Progenitor cell of endocrine pancreas (in vitro differentiated cells): ENCODE measurements at regions not wholly inside any gene's neighbourhood (a gene's known extent, or its start where the extent isn't known, plus 50 kb on each side); places are given as distances from the start of the nearest gene placed in this dataset.

Experiments used
- DNase-seq: peaks from one replicate; pipeline ENCODE4 v3.0.0; 2021; ENCODE audit warnings: low spot score; ENCODE audit not compliant: unreplicated experiment
- H3K27ac Mint-ChIP-seq: 2 replicates; pipeline ENCODE4 v1.8.0; 2021; ENCODE audit warnings: mild to moderate bottlenecking, moderate library complexity, mixed read lengths
- H3K27me3 Mint-ChIP-seq: 2 replicates; pipeline ENCODE4 v1.8.0; 2021; ENCODE audit warnings: mixed read lengths
- H3K36me3 Mint-ChIP-seq: 2 replicates; pipeline ENCODE4 v1.8.0; 2022; ENCODE audit warnings: mixed read lengths; ENCODE audit not compliant: insufficient read depth
- H3K4me1 Mint-ChIP-seq: 2 replicates; pipeline ENCODE4 v1.8.0; 2021; ENCODE audit warnings: low read depth, mixed read lengths
- H3K4me3 Mint-ChIP-seq: 2 replicates; pipeline ENCODE4 v1.8.0; 2021; ENCODE audit warnings: low read depth, mild to moderate bottlenecking, moderate library complexity, mixed read lengths
- H3K9me3 Mint-ChIP-seq: 2 replicates; pipeline ENCODE4 v1.8.0; 2021; ENCODE audit warnings: low read depth, mixed read lengths
- TF ChIP-seq, protein P1 (sequence below): fragments of 200-600 bp; sonication (generic); IDR thresholded peaks from one replicate; pipeline ENCODE4 v1.5.0; 2021; ENCODE audit warnings: antibody characterized with exemption, mild to moderate bottlenecking; ENCODE audit not compliant: unreplicated experiment

DNA sequence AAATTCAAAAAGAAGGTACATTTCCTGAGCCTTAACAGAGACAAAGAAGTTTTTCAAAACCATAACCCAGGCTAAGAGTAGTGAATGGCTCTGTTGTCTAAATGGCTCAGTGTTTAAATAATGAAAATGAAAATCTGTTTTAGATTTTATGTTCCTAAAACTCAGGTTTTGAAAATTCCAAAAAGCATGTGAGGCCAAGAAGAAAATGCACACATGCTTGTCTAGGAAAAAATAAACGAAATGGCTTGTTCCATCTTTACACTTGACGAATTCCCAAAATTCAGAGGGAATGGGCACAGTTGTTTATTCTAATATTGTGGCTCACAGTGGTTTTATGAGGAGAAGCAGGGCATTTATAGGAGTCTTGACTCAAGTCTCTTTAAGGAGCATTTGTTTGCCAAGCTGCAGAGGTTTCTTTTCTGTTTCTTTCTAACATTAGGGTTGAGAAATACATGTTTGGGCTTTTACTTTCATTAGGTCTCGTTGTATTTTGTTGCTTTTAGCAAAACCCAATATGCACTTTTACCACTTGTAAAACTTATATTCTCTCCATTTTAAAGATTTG, 527.6 kb upstream of the ANKRD30A start:
- no peak for DNase-seq
- Mint-ChIP-seq H3K9me3 (no peaks in the 10 kb centered on the region), H3K4me3 (no peak overlapping the region), H3K27ac (no peak overlapping the region), H3K36me3 (no peaks in the 10 kb centered on the region), H3K4me1 (no peaks in the 10 kb centered on the region), H3K27me3 (no peaks in the 10 kb centered on the region)
- TF ChIP-seq, protein P1, sequence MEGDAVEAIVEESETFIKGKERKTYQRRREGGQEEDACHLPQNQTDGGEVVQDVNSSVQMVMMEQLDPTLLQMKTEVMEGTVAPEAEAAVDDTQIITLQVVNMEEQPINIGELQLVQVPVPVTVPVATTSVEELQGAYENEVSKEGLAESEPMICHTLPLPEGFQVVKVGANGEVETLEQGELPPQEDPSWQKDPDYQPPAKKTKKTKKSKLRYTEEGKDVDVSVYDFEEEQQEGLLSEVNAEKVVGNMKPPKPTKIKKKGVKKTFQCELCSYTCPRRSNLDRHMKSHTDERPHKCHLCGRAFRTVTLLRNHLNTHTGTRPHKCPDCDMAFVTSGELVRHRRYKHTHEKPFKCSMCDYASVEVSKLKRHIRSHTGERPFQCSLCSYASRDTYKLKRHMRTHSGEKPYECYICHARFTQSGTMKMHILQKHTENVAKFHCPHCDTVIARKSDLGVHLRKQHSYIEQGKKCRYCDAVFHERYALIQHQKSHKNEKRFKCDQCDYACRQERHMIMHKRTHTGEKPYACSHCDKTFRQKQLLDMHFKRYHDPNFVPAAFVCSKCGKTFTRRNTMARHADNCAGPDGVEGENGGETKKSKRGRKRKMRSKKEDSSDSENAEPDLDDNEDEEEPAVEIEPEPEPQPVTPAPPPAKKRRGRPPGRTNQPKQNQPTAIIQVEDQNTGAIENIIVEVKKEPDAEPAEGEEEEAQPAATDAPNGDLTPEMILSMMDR: no peak

DNA sequence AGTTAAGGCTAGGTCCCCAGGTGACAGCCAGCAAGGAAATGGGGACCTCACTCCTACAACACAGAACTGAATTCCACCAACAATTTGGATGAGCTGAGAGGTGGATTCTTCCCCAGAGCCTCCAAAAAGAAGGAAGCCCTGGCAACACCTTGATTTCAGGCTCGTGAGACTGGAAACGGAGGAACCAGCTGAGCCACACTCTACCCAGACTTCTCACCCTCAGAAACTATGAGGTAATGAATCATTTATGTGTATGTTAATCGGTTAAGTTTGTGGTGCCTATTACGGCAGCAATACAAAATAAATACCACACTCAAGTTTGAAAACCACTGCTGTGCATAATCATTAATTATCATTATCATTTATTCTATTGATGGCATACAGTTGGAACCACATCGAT, 532.4 kb upstream of the ANKRD30A start:
- TF ChIP-seq, protein P1: no peak
- Mint-ChIP-seq H3K4me3 (no peak overlapping the region), H3K9me3 (peaks cover 6% of the 10 kb centered on the region), H3K27me3 (no peaks in the 10 kb centered on the region), H3K4me1 (no peaks in the 10 kb centered on the region), H3K36me3 (peaks cover 2% of the 10 kb centered on the region), H3K27ac (no peak overlapping the region)
- DNase-seq: no peak

DNA sequence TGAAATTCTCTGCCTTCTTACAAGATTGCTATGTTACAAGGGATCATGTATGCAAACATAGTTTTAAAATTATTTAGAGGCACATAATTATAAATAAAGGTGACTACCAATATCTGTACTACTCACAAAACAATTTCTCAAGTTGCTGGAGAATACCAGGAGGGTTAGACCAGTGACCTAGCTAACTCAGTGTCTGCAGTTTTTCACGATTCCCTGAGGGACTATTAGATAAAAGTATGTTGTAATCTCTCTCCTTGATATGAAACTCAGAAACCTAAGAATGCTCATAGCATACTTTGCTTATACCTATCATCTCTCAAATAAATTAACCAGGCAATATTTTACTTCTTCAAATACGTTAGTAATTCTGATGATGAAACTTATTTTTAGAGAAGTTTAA, 534.0 kb upstream of the ANKRD30A start:
- H3K36me3 Mint-ChIP-seq: peaks cover 2% of the 10 kb centered on the region
- DNase-seq: no peak
- TF ChIP-seq, protein P1: no peak
- no peaks in the 10 kb centered on the region for H3K4me1 Mint-ChIP-seq
- no peak overlapping the region for H3K4me3 Mint-ChIP-seq
- no peak overlapping the region for H3K27ac Mint-ChIP-seq
- peaks cover 7% of the 10 kb centered on the region for H3K9me3 Mint-ChIP-seq
- no peaks in the 10 kb centered on the region for H3K27me3 Mint-ChIP-seq

- H3K9me3 Mint-ChIP-seq: peaks cover 12% of the 10 kb centered on the region
Measured at GRCh38 chr10:36583690-36584089, 541.7 kb upstream of the ANKRD30A start.

DNA sequence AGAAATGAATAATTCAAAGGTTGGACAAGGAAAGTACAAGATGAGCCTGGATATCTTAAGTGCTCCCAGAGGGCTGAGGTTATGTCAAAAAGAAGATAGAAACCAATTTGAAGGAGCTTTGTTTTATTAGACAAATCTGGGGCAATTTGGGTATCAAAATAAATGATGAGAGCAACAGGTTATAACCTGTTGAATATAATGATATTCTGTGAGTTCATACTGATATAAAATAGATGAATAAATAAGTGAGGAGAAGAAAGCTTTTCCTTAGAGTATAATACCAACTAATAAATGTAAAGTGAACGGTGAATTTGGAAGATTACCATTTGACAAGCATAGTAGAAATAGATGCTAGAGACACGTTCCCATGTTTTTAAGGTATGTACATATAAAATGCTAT, 544.2 kb upstream of the ANKRD30A start:
- DNase-seq: no peak
- Mint-ChIP-seq H3K27me3 (no peaks in the 10 kb centered on the region), H3K4me3 (no peak overlapping the region), H3K9me3 (peaks cover 13% of the 10 kb centered on the region), H3K27ac (no peak overlapping the region), H3K4me1 (peaks cover 1% of the 10 kb centered on the region), H3K36me3 (no peaks in the 10 kb centered on the region)
- TF ChIP-seq, protein P1: no peak

More at GRCh38 chr10:36583690-36584089, 541.7 kb upstream of the ANKRD30A start:
- no peak overlapping the region for H3K27ac Mint-ChIP-seq
- H3K36me3 Mint-ChIP-seq: no peaks in the 10 kb centered on the region
- no peaks in the 10 kb centered on the region for H3K27me3 Mint-ChIP-seq
- no peak overlapping the region for H3K4me3 Mint-ChIP-seq
- TF ChIP-seq, protein P1: no peak
- H3K4me1 Mint-ChIP-seq: peaks cover 1% of the 10 kb centered on the region
- DNase-seq: no peak
